Thyroid gland (tissue), 4 donors: ENCODE measurements at regions not wholly inside any gene's neighbourhood (a gene's known extent, or its start where the extent isn't known, plus 50 kb on each side); places are given as distances from the start of the nearest gene placed in this dataset.

Experiments
- DNase-seq, 2 donors: peaks; one replicate each; pipeline ENCODE4 v3.0.0-alpha.2; 2019
- H3K27ac ChIP-seq, 3 donors: fragments of 200-600 bp; sonication (generic); 1 replicate in 2 of 3; 2 replicates in 1 of 3; pipeline ENCODE4 v1.5.1; 2016 to 2019; ENCODE audit warnings: mild to moderate bottlenecking in 1 of 3, moderate library complexity in 1 of 3
- H3K27me3 ChIP-seq: fragments of 200-600 bp; sonication (generic); one replicate; pipeline ENCODE4 v1.5.1; 2019
- H3K36me3 ChIP-seq, 2 donors: fragments of 200-600 bp; sonication (generic); one replicate each; pipeline ENCODE4 v1.5.1; 2016 to 2019
- H3K4me1 ChIP-seq, 2 donors: fragments of 200-600 bp; sonication (generic); one replicate each; pipeline ENCODE4 v1.5.1; 2017 to 2019
- H3K4me3 ChIP-seq, 3 donors: fragments of 200-600 bp; sonication (generic); replicated peaks in 1 of 3; 1 replicate in 2 of 3; 2 replicates in 1 of 3; pipeline ENCODE4 v1.5.1; 2016; ENCODE audit warnings: mild to moderate bottlenecking in 1 of 3
- H3K9me3 ChIP-seq: fragments of 200-600 bp; sonication (generic); one replicate; pipeline ENCODE4 v1.5.1; 2017
- CTCF ChIP-seq, 6 experiments: fragments of 200-600 bp in 3 of 6; fragments of 450-650 bp in 3 of 6; sonication (generic) in 3 of 6; IDR thresholded peaks; one replicate each; pipeline ENCODE4 v1.5.1; 2016 to 2019; ENCODE audit warnings: antibody characterized with exemption in 6 of 6, mild to moderate bottlenecking in 2 of 6, inconsistent platforms in 1 of 6, moderate library complexity in 1 of 6
- POLR2A ChIP-seq, 2 donors: fragments of 450-650 bp; IDR thresholded peaks; one replicate each; pipeline ENCODE4 v1.6.1; 2017; ENCODE audit warnings: antibody characterized with exemption in 2 of 2, mild to moderate bottlenecking in 2 of 2, moderate library complexity in 1 of 2
- WGBS, 2 donors: methylation state at CpG; one replicate each; pipeline ENCODE4 v1.1.5; 2017; 5-methylcytosine and 5-hydroxymethylcytosine counted together
- intact Hi-C: fragments of 100-400 bp; cut with DNase I; formaldehyde crosslinking; loops from one replicate; pipeline ENCODE4 v1.15.1; 2023

GRCh38 chr2:45083175-45083574 lies 73.9 kb upstream of the SIX2 start:
- DNase-seq: no peak
- H3K36me3 ChIP-seq: no peaks in the 10 kb centered on the region
- H3K4me1 ChIP-seq: no peaks in the 10 kb centered on the region
- H3K4me3 ChIP-seq: no peak overlapping the region
- WGBS, 2 donors: 28 to 49% methylated on average over 4 of the region's 4 CpGs
- no peak overlapping the region for H3K27ac ChIP-seq
- no peaks in the 10 kb centered on the region for H3K27me3 ChIP-seq
- H3K9me3 ChIP-seq: no peaks in the 10 kb centered on the region
- intact Hi-C loops: no loop called here
- TF ChIP-seq CTCF (IDR thresholded peaks at IDR 0.05) (no peak), POLR2A (IDR thresholded peaks at IDR 0.05) (no peak)

- Histone ChIP-seq H3K4me1 (no peaks in the 10 kb centered on the region), H3K27me3 (no peaks in the 10 kb centered on the region), H3K36me3 (no peaks in the 10 kb centered on the region), H3K27ac (no peak overlapping the region), H3K4me3 (no peak overlapping the region), H3K9me3 (no peaks in the 10 kb centered on the region)
- no peak for DNase-seq
- 83 to 94% methylated on average over 4 of the region's 4 CpGs for WGBS, 2 donors
- TF ChIP-seq POLR2A (IDR thresholded peaks at IDR 0.05) (no peak), CTCF (IDR thresholded peaks at IDR 0.05) (no peak)
- intact Hi-C loops: no loop called here
Measured at GRCh38 chr2:45074713-45075112, 65.5 kb upstream of the SIX2 start.

- H3K36me3 ChIP-seq: no peaks in the 10 kb centered on the region
- no peaks in the 10 kb centered on the region for H3K4me1 ChIP-seq
- H3K9me3 ChIP-seq: no peaks in the 10 kb centered on the region
- DNase-seq: no peak
- no peak overlapping the region for H3K27ac ChIP-seq
- WGBS, 2 donors: 83 to 86% methylated on average over 8 of the region's 8 CpGs
- intact Hi-C loops: no loop called here
- no peaks in the 10 kb centered on the region for H3K27me3 ChIP-seq
- H3K4me3 ChIP-seq: no peak overlapping the region
- TF ChIP-seq POLR2A (IDR thresholded peaks at IDR 0.05) (no peak), CTCF (IDR thresholded peaks at IDR 0.05) (no peak)
Measured at GRCh38 chr2:45072862-45073237, 63.6 kb upstream of the SIX2 start.

GRCh38 chr2:45072064-45072861 lies 63.0 kb upstream of the SIX2 start:
- no peaks in the 10 kb centered on the region for H3K27me3 ChIP-seq
- no peak for DNase-seq
- intact Hi-C loops: no loop called here

More at GRCh38 chr2:45072064-45072861, 63.0 kb upstream of the SIX2 start:
- no peak overlapping the region for H3K4me3 ChIP-seq
- no peak overlapping the region for H3K27ac ChIP-seq
- no peaks in the 10 kb centered on the region for H3K4me1 ChIP-seq
- H3K36me3 ChIP-seq: no peaks in the 10 kb centered on the region
- H3K9me3 ChIP-seq: no peaks in the 10 kb centered on the region
- TF ChIP-seq POLR2A (IDR thresholded peaks at IDR 0.05) (no peak), CTCF (IDR thresholded peaks at IDR 0.05) (no peak)
- WGBS, 2 donors: 75 to 86% methylated on average over 9 of the region's 9 CpGs
